ENCODE measurements at regions not wholly inside any gene's neighbourhood (a gene's known extent, or its start where the extent isn't known, plus 50 kb on each side); places are given as distances from the start of the nearest gene placed in this dataset.

DNA sequence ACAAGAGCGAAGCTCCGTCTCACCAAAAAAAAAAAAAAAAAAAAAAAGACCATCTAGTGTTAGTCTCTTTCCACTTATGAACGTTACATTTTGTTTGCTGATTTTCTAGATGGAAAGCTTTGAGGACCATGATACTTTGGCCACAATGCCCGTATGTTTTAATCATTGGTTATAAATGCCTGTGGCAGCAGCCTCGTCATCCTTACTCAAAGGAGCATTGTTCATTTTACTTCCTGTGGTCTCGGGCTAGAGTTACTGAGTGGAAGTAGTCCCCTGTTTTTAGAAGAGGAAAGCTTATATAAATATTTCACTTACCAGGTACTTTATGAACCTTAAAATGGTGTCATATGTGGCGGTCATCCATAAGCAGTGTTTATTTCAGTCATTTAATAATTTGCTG lies 359.9 kb downstream of the AEBP2 start:
- no peak for TF ChIP-seq POLR2AphosphoS5 (IDR thresholded peaks at IDR 0.05; ENCODE audit: low read depth, low read length)
- TF ChIP-seq POLR2A (IDR thresholded peaks at IDR 0.05; ENCODE audit: low read depth, low read length) = no peak
- no peak for TF ChIP-seq TAF1 (IDR thresholded peaks at IDR 0.05; ENCODE audit: low read depth, low read length)
- TF ChIP-seq SPI1 (IDR thresholded peaks at IDR 0.05; ENCODE audit: low read depth, low read length) = no peak
- no peak for TF ChIP-seq POU2F2 (IDR thresholded peaks at IDR 0.05; ENCODE audit: low read depth, low read length)
- TF ChIP-seq PAX5 (IDR thresholded peaks at IDR 0.05; ENCODE audit: insufficient read depth, low read length, severe bottlenecking) = no peak

All from GM12891 (cell line).